ENCODE measurements at regions not wholly inside any gene's neighbourhood (a gene's known extent, or its start where the extent isn't known, plus 50 kb on each side); places are given as distances from the start of the nearest gene placed in this dataset.
A peak's percentile ranks its signal among the peaks of the same experiment; 100 is the strongest.

GRCh38 chr3:65181391-65181871 is 493.6 kb upstream of the ADAMTS9 start:
- Histone ChIP-seq H2AFZ (ENCODE audit: low read depth, low read length) (no peak overlapping the region), H3K4me1 (ENCODE audit: insufficient read depth, low read length) (no peaks in the 10 kb centered on the region), H3K4me3 (ENCODE audit: low read length) (no peak overlapping the region), H3K36me3 (ENCODE audit: insufficient read depth, low read length) (no peaks in the 10 kb centered on the region), H3K27me3 (ENCODE audit: insufficient read depth, low read length) (no peaks in the 10 kb centered on the region), H3K9me3 (ENCODE audit: low read length) (no peaks in the 10 kb centered on the region)

GRCh38 chr3:65178703-65179102 is 490.9 kb upstream of the ADAMTS9 start:
- no peak overlapping the region for H3K4me3 ChIP-seq (ENCODE audit: low read length)
- H3K9me3 ChIP-seq (ENCODE audit: low read length) = no peaks in the 10 kb centered on the region
- H3K36me3 ChIP-seq (ENCODE audit: insufficient read depth, low read length) = no peaks in the 10 kb centered on the region
- peaks cover 7% of the 10 kb centered on the region for H3K4me1 ChIP-seq (ENCODE audit: insufficient read depth, low read length)
- no peak overlapping the region for H2AFZ ChIP-seq (ENCODE audit: low read depth, low read length)
- no peaks in the 10 kb centered on the region for H3K27me3 ChIP-seq (ENCODE audit: insufficient read depth, low read length)

GRCh38 chr3:65177960-65178376 is 490.2 kb upstream of the ADAMTS9 start:
- no peak overlapping the region for H3K4me3 ChIP-seq (ENCODE audit: low read length)
- peaks cover 7% of the 10 kb centered on the region for H3K4me1 ChIP-seq (ENCODE audit: insufficient read depth, low read length)
- no peak overlapping the region for H2AFZ ChIP-seq (ENCODE audit: low read depth, low read length)
- no peaks in the 10 kb centered on the region for H3K9me3 ChIP-seq (ENCODE audit: low read length)
- no peaks in the 10 kb centered on the region for H3K36me3 ChIP-seq (ENCODE audit: insufficient read depth, low read length)
- H3K27me3 ChIP-seq (ENCODE audit: insufficient read depth, low read length) = no peaks in the 10 kb centered on the region

- H3K4me3 ChIP-seq (ENCODE audit: low read length) = no peak overlapping the region
These were observed 486.9 kb upstream of the ADAMTS9 start for GRCh38 chr3:65174713-65175112.

GRCh38 chr3:65173841-65174240 is 486.0 kb upstream of the ADAMTS9 start:
- no peaks in the 10 kb centered on the region for H3K36me3 ChIP-seq (ENCODE audit: insufficient read depth, low read length)
- H3K4me3 ChIP-seq (ENCODE audit: low read length) = no peak overlapping the region
- no peaks in the 10 kb centered on the region for H3K9me3 ChIP-seq (ENCODE audit: low read length)
- H3K4me1 ChIP-seq (ENCODE audit: insufficient read depth, low read length) = peaks cover 11% of the 10 kb centered on the region
- no peak overlapping the region for H2AFZ ChIP-seq (ENCODE audit: low read depth, low read length)
- no peaks in the 10 kb centered on the region for H3K27me3 ChIP-seq (ENCODE audit: insufficient read depth, low read length)

More at GRCh38 chr3:65174713-65175112, 486.9 kb upstream of the ADAMTS9 start:
- H2AFZ ChIP-seq (ENCODE audit: low read depth, low read length) = peak overlapping the region; percentile 6
- no peaks in the 10 kb centered on the region for H3K36me3 ChIP-seq (ENCODE audit: insufficient read depth, low read length)
- no peaks in the 10 kb centered on the region for H3K27me3 ChIP-seq (ENCODE audit: insufficient read depth, low read length)
- no peaks in the 10 kb centered on the region for H3K9me3 ChIP-seq (ENCODE audit: low read length)
- H3K4me1 ChIP-seq (ENCODE audit: insufficient read depth, low read length) = peaks cover 11% of the 10 kb centered on the region

DNA sequence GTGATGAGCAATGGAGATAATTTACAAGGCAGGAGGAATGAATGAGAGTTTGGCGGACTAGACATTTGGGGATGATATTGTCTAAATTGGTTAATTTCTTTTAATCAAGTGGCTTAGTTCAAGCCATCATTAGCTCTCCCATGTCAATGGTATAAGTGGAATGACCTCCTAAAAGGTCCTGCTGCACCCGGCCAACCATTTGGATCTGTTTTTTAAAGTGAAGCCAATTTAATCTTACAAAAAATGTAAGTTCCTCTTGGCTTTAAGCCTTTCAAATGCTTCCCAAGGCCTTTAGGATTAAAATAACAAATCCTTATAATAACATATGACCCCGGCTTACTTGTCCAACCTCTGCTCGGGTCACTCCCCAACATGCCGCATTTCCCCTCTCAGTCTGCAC is 484.4 kb upstream of the ADAMTS9 start:
- H3K4me3 ChIP-seq (ENCODE audit: low read length) = no peak overlapping the region
- no peak overlapping the region for H2AFZ ChIP-seq (ENCODE audit: low read depth, low read length)
- no peaks in the 10 kb centered on the region for H3K27me3 ChIP-seq (ENCODE audit: insufficient read depth, low read length)
- H3K36me3 ChIP-seq (ENCODE audit: insufficient read depth, low read length) = no peaks in the 10 kb centered on the region
- no peaks in the 10 kb centered on the region for H3K9me3 ChIP-seq (ENCODE audit: low read length)
- peaks cover 11% of the 10 kb centered on the region for H3K4me1 ChIP-seq (ENCODE audit: insufficient read depth, low read length)

GRCh38 chr3:65170390-65171042 is 482.7 kb upstream of the ADAMTS9 start:
- H3K27me3 ChIP-seq (ENCODE audit: insufficient read depth, low read length) = no peaks in the 10 kb centered on the region
- H3K36me3 ChIP-seq (ENCODE audit: insufficient read depth, low read length) = no peaks in the 10 kb centered on the region
- H2AFZ ChIP-seq (ENCODE audit: low read depth, low read length) = no peak overlapping the region
- no peak overlapping the region for H3K4me3 ChIP-seq (ENCODE audit: low read length)
- peaks cover 11% of the 10 kb centered on the region for H3K4me1 ChIP-seq (ENCODE audit: insufficient read depth, low read length)
- H3K9me3 ChIP-seq (ENCODE audit: low read length) = no peaks in the 10 kb centered on the region

GRCh38 chr3:65169961-65170360 is 482.2 kb upstream of the ADAMTS9 start:
- H3K36me3 ChIP-seq (ENCODE audit: insufficient read depth, low read length) = no peaks in the 10 kb centered on the region
- peaks cover 11% of the 10 kb centered on the region for H3K4me1 ChIP-seq (ENCODE audit: insufficient read depth, low read length)
- no peaks in the 10 kb centered on the region for H3K9me3 ChIP-seq (ENCODE audit: low read length)
- H3K27me3 ChIP-seq (ENCODE audit: insufficient read depth, low read length) = no peaks in the 10 kb centered on the region
- H2AFZ ChIP-seq (ENCODE audit: low read depth, low read length) = no peak overlapping the region
- H3K4me3 ChIP-seq (ENCODE audit: low read length) = no peak overlapping the region

DNA sequence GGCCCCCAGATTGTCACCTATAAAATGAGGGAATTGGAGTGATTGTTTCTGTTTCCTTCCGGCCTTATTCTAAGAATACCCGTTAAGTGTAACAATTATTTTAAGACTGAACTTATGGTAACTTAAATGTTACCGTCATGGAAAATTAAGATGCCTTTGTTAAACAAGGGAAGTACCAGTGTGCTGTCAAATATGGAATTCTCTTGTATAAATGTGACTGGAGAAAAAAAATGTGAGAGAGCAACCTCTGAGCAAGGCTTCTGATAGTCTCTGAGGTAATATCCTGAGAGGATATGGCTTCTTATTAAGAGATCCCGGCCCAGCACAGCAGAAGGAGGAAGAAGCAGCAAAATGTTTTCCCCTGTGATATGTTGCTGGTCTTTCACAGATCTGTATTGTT is 480.7 kb upstream of the ADAMTS9 start:
- Histone ChIP-seq H3K9me3 (ENCODE audit: low read length) (no peaks in the 10 kb centered on the region), H3K4me1 (ENCODE audit: insufficient read depth, low read length) (peaks cover 4% of the 10 kb centered on the region)

GRCh38 chr3:65166531-65166930 is 478.7 kb upstream of the ADAMTS9 start:
- Histone ChIP-seq H3K4me1 (ENCODE audit: insufficient read depth, low read length) (peaks cover 4% of the 10 kb centered on the region), H3K36me3 (ENCODE audit: insufficient read depth, low read length) (no peaks in the 10 kb centered on the region), H3K27me3 (ENCODE audit: insufficient read depth, low read length) (no peaks in the 10 kb centered on the region), H3K4me3 (ENCODE audit: low read length) (no peak overlapping the region), H3K9me3 (ENCODE audit: low read length) (no peaks in the 10 kb centered on the region), H2AFZ (ENCODE audit: low read depth, low read length) (no peak overlapping the region)

More for the DNA sequence above, 480.7 kb upstream of the ADAMTS9 start:
- Histone ChIP-seq H2AFZ (ENCODE audit: low read depth, low read length) (no peak overlapping the region), H3K27me3 (ENCODE audit: insufficient read depth, low read length) (no peaks in the 10 kb centered on the region), H3K4me3 (ENCODE audit: low read length) (no peak overlapping the region), H3K36me3 (ENCODE audit: insufficient read depth, low read length) (no peaks in the 10 kb centered on the region)

DNA sequence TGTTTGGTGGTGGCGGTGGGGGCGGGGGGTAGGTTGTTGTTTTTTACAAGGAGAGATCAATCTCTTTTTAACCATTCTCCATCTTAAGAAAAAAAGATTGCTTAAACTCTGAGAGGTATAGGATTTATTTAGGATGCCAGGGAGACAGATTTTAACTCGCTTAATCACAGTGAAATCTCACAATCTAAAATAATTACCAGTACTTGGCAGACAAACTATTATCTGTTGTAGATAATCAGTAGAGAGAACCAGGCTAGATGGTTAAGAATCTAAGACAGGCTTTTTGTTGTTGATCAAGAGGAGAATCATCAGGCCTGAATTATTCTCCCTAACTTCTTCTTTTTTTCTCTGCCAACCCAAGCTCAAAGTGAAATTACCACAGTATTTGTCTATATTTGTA is 470.2 kb upstream of the ADAMTS9 start:
- Histone ChIP-seq H3K9me3 (ENCODE audit: low read length) (no peaks in the 10 kb centered on the region), H2AFZ (ENCODE audit: low read depth, low read length) (no peak overlapping the region), H3K27me3 (ENCODE audit: insufficient read depth, low read length) (no peaks in the 10 kb centered on the region), H3K4me1 (ENCODE audit: insufficient read depth, low read length) (peaks cover 10% of the 10 kb centered on the region), H3K4me3 (ENCODE audit: low read length) (no peak overlapping the region), H3K36me3 (ENCODE audit: insufficient read depth, low read length) (no peaks in the 10 kb centered on the region)

DNA sequence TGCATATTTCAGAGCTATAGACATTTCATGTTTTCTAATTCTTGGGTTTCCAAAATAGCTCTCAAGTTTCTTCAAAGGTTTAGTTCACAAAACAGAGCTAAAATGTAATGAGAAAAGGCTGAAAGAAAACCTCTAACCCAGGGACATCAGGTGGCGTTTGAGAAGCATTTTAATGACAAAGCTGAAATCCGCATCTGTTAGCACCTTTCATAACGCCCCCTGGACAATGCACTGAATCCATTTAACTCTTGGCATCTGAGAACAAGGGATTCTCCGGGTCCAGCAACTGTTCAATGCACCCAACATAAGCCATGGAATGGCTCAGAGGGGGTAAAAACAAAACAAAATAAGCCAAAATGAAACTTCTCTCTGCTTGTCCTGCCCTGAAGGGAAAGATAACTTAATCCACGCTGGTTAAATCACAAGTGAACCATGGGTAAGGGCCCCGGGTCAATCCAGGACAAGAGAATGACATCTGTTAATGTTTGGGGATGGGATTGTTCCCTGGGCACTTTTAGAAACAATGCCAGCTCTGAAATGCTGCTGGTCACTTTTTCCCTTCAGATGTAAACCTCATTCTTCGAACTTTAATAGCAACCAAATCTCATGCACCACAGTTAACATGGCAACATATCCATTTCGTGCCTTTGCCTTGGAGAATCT is 466.2 kb upstream of the ADAMTS9 start:
- no peaks in the 10 kb centered on the region for H3K9me3 ChIP-seq (ENCODE audit: low read length)
- H3K27me3 ChIP-seq (ENCODE audit: insufficient read depth, low read length) = no peaks in the 10 kb centered on the region
- H3K4me3 ChIP-seq (ENCODE audit: low read length) = no peak overlapping the region
- no peak overlapping the region for H2AFZ ChIP-seq (ENCODE audit: low read depth, low read length)
- no peaks in the 10 kb centered on the region for H3K36me3 ChIP-seq (ENCODE audit: insufficient read depth, low read length)
- peaks cover 10% of the 10 kb centered on the region for H3K4me1 ChIP-seq (ENCODE audit: insufficient read depth, low read length)

- Histone ChIP-seq H3K27me3 (ENCODE audit: insufficient read depth, low read length) (no peaks in the 10 kb centered on the region), H3K4me1 (ENCODE audit: insufficient read depth, low read length) (peaks cover 10% of the 10 kb centered on the region)
These were observed 463.9 kb upstream of the ADAMTS9 start for GRCh38 chr3:65151666-65152065.

More at GRCh38 chr3:65151666-65152065, 463.9 kb upstream of the ADAMTS9 start:
- Histone ChIP-seq H3K4me3 (ENCODE audit: low read length) (no peak overlapping the region), H2AFZ (ENCODE audit: low read depth, low read length) (no peak overlapping the region), H3K36me3 (ENCODE audit: insufficient read depth, low read length) (no peaks in the 10 kb centered on the region), H3K9me3 (ENCODE audit: low read length) (no peaks in the 10 kb centered on the region)

All from neuron (in vitro differentiated cells).